GM19351 (cell line): ENCODE measurements at regions not wholly inside any gene's neighbourhood (a gene's known extent, or its start where the extent isn't known, plus 50 kb on each side); places are given as distances from the start of the nearest gene placed in this dataset.

ENCODE experiments used
- ATAC-seq: cut with Tn5 transposase; IDR thresholded peaks from one replicate; pipeline ENCODE4 v1.9.1; 2021; ENCODE audit warnings: mild to moderate bottlenecking, moderate library complexity; ENCODE audit not compliant: unreplicated experiment

DNA sequence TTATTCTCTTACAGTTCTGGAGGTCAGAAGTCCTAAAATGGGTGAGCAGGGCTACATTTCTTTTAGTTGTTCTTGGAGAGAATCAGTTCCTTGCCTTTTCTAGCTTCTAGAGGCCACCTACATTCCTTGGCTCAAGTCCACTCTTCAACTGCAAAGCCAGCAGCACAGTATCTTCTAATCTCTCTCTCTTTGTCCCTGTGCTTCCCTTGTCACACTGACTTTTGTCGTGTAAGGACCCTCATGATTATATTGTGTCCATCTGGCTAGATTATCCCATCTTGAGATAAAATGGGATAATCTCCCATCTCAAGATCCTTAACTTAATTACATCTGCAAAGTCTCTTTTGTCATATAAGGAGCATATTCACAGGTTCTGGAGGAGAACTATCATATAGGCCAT, 359.0 kb downstream of the ADRA2A start:
- no peak for ATAC-seq

DNA sequence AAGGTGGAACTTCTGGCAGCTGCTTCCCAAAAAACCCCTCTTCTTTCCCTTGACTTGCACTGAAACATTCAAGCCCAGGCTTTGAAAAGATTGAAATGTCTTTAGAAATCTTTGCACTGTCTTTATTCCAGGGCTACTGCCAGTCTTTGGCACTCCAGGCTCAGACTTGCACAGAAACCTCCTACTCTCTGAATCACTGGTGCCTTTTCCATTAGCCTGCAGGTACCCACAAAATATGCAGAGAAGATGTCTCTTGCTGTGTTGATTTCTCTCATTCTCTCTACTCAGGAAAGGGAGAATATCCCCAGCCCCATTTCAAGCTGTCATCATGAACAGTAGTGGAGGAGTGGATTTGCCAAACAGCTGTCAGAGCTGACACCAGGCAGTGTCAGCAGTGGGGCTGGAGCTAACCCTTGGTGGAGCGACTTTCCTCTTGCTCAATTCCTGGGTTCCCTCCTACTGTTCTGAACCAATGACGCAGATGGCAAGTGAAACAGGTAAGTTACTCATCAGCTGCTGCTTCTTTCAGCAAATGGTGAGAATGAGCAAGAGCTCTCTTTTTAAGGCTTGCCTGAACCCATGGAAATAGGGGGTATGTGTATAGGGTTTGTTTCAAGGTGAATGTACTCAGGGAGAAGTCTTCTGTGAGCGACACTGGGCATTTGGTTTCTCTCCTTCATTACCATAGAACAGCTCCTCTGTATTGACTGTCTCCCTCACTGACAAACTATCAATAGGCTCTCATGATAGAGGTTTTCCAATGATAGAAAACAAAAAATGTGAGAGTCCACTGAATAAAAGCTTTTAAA, 362.4 kb downstream of the ADRA2A start:
- ATAC-seq = no peak

DNA sequence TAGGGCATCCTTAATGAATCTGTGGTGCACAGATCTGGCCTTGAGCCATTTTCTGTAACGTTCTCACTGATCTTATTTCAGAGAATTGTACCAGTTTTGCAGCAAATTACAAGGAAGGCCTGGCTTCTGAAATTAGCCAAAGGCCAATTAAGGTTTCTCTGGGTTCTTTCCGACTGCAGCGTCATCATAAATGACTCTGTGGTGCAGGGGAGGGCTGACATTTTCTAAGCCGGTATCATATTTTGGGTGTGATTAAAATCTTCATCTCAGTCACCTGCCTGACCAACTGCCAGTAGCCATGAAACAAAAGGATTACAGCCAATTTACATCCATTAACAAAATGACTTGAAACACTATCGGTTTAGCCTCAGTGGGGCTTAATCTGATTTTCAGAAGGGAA, 363.7 kb downstream of the ADRA2A start:
- ATAC-seq = no peak

DNA sequence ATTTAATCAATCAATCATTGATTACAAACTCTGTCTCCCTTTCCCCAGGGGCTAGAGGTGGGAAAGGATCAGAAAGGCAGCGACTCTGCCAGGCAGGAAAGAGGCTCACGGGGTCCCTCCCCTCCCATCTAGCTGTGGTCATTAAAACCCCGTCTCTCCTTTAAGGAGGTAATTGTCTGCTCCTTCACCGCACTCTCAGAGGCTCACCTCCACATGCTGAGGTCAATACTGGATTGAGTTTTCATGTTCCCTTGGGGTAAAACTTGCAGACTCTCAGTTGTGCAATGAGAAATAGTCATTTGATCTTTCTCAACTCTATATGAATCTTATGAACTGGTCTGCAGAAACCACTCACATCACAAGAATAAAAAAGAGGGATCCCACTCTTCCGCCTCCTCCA, 368.8 kb downstream of the ADRA2A start:
- no peak for ATAC-seq

DNA sequence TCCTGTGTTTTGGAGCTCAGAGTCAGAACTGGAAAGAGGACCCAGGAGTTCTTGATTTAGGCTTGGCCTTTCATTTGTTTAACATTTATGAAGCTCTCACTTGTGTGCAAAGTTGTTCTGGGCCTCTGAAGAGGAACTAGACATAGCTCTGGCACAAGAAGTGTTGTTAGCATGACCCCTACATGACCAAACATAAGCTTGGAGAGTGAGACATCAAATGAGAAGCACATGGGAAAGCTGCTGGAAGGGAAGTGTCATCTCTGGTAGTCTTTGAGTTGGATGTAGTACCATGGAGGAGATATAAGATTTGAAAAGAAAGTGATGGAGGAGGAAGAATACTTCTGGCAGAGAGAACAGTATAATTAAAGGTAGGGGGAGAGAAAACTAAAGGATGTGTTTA, 370.1 kb downstream of the ADRA2A start:
- ATAC-seq = no peak

DNA sequence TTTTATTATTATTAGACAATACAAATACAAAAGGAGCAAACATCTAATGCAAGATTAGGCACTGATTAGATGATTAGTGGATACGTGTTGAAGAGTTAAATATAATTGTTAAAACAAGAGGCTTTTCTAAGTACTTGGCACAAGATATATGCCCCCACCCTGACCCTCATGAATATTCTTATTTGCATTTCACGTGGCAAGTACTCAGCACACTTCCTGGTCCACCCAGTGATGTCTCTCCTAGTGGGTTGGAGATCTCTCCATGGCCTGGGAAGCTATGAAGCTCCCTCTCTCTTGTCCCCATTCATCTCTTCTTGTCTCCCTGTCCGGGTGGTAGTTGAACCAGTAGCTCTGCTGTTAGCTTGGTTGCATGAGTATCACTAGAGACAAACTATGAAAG, 375.3 kb downstream of the ADRA2A start:
- no peak for ATAC-seq

DNA sequence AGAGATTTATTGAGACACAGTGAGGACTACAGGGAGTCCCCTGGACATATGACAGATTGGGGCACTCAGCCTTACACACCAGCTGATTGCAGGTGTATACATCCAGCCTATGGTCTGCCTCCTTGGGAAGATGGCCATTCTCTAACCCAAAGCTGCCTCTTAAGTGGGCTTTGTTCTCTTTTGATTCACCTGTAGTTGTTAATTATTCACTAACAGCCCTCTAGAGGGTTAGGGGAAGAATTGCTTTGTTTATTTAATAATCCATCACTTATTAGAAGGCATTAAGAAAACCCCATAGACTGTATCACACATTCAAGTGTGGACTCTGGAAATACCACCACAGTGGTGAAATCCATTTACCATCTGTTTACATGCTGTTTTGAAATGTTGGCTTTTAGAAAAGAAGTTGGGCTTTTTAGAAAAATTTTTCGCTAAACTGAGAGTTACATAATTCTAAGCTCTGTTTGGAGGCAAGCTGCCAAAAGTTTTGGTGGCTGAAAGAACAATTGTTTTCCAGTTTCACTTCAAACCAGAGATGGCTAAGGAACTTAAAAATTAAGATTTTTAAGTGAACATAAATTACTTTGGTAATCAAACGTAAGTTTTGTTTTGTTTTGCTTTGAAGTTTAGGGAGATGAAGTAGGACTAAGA, 379.1 kb downstream of the ADRA2A start:
- ATAC-seq = no peak

DNA sequence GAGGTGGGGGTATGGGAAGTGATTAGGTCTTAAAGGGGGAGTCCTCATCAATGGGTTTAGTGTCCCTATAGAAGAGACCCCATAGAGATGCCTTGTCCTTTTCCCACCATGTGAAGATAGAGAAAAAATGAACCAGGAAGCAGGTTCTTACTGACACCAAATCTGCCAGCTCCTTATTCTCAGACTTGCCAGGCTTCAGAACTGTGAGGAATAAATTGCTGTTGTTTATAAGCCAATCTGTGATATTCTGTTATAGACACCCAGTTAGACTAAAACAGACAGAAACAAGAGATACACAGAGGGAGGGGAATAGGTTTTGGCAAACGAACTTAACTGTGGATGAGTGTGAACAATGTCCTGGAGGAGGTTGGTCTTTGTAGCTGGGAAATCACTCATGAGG, 381.4 kb downstream of the ADRA2A start:
- no peak for ATAC-seq

DNA sequence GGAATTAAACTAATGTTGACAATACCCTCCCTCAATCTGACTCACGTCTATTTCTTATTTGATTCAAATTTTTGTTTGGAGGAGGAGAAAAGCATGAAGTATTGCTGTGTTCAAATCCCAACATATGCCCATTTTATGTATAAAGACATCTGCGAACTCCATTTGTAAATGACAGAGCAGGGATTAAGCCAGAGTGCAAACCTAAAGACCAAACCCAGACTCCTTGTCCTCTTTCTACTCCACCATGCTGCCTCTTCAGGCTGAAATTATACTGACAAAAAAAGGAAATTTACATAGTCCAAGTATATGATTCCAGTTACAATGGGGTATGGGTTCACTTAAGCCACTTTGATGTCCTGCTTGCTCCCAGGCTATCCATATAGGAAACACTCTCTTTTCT, 383.1 kb downstream of the ADRA2A start:
- no peak for ATAC-seq

DNA sequence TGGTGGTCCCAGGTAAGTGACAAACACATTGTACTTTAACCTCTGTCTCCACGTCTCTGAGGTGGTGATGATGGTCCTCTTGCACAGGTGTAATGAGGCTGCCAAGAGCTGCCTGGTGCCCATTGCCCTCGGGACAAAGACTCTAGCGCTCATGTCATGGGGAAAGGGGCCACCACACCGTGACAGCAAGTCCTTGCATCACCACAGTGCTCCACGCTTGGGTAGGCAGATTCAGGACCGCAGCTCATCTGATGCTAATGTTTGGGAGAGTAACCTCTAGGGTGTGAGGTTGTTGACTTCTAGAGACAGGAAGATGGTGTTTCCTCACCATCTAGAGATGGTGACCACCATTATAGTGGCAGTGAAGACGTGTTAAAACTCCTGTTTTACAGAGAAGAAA, 395.6 kb downstream of the ADRA2A start:
- no peak for ATAC-seq

DNA sequence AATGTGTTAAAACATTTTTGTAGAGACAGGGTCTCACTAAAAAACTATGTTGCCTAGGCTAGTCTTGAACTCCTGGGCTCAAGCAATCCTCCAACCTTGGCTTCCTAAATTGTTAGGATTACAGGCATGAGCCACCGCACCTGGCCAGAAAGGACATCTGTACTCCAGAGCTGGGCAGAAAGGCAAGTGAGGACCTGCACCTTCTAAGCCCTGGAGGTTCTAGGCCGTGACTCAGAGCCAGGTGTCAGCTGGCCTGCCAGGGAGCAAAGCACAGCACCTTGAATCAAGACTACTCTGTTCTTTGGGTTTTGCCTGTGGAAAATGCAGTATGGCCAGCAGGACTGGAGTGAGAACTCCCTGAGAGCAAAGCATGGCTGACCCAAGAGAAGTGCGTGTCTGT, 396.5 kb downstream of the ADRA2A start:
- ATAC-seq = no peak

DNA sequence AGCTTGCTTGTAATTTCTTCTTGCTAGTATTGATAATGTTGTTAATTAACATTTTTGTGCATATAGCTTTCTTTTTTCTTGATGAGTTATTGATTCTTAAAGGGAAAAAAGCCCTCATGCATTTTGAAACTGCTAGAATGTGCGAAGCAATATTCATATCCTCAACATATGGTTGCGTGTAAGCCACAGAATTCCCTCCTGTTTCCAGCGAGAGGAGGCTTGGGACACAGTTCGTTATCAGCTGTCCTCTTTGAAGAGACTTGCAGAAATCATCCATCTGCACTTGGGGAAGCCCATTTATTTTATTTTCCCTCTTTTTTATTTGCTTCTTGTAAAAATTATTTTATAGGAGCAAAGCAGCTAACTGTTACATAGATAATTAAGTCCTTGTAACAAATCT, 398.0 kb downstream of the ADRA2A start:
- ATAC-seq = no peak

DNA sequence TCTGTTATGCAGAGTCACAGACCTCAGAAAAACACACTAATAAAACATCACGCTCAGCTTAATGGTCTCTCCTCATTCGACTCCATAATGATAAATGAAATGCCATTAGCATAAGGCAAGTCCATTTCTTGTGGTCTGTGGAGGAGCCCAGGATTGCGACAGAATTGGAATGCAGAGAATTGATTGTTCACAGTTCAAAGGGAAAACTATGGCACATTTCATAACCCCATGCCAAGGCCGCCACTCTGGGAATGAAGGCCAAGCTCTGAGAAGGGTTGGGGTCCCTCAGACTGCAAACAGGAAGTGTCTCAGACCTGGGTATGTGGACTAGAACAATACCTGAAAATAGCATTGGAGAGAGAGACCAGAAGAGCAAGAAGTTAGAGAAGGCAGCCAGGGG, 398.9 kb downstream of the ADRA2A start:
- ATAC-seq = no peak

DNA sequence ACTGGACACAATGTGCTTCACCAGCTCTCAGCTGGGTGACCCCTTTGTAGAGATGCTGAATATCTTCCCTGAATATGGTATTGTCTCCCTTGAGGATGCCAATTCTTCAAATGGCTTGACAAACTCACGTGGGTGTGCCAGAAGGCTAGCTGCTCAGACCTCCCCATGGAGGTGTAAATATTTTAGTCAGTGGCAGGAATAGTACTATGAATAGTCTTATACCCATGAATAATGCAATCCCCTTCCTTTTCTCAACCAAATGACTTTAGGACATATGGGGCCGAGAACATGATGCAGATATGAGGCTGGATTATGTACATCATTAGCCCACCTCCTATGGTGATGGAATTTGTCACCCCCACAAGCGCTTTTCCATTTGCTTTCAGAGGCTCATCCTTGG, 401.8 kb downstream of the ADRA2A start:
- ATAC-seq = no peak

DNA sequence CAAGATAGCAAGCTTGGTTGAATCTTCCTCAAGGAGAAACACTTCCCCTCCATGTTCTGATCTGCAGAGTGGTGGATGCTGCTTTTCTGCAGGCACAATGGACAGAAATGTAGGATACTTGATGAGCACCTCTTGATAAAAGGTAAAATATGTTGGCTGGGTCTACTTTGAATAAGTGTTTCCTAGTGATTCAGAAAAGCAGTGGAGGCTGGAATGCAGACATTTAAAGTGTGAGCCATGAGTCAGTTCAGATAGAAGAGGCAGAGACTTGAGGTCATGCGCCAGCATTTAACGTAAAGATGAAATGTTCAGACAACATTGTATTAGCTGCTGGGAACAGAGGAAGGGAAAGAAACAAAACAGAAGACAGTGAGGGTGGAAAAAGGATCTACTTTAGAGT, 403.1 kb downstream of the ADRA2A start:
- no peak for ATAC-seq

DNA sequence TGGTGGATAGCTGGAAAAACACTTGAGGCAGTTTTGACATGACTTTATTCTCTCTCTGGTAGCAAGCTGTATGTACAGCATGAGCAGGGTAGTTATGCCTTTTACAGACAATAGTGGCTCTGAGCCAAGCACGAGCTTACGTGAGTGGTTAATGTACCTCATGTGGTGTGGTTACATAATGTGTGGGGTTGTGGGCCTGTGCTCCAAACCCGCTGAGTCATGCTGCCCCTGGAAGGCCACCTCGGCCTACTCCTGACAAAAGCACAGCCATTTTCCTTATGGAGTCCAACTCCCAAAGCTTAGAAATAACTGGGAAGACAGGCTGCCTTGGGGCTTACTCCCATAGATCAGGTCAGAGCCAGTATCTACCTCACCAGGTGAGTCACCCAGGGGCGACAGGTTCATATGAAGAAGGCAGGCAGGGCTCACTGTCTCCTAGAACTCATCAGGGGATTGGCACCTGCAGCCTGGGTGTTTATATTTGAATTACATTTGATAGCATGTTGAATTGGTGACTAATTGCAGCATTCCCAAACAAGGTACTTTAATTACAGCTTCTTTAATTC, 404.5 kb downstream of the ADRA2A start:
- ATAC-seq = no peak

DNA sequence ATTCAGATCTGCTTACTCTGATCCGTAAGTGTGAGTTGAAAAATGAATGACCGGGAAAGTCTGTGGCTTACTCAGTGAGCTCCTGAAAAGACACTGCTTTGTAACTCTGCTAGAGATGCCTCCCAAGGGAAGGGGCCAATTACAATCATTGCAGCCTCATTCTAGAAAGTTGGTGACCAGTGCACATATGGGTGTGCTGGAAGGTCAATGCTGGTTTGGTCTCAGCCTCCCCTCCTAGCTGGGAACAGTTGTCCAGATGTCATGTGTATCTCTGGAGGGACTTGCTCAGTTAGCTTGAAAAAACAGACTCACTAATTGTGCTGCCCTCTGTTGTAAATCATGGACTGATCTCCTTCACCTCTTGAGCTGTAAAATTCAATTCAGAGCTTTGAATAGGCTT, 405.0 kb downstream of the ADRA2A start:
- no peak for ATAC-seq

DNA sequence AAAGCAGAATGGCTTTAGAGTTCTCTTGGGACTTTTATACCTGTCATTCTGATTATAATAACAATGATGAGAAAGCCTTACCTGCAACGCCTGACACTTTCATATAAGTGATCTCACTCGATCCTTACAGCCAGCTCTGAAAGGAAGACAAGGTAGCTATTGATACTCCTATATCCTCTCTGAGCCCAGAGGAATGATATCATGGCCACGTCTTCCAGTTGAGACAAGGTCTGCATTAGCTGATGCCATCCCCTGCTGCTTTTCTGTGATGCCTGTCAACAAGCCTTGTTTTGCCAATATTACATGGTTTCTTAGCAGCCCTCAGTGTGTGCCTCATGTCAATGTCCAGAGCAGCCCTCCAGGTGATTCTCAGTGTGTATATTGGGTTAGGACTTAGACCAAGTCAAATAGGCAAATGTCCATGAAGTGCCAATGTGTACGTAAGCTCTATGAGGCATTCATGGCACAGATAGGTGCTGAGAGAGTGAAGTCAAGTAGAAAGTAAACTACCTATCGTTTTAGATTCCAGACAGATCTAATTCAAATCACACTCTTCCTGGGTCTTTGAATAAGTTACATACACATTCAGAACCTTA, 405.9 kb downstream of the ADRA2A start:
- ATAC-seq = no peak

DNA sequence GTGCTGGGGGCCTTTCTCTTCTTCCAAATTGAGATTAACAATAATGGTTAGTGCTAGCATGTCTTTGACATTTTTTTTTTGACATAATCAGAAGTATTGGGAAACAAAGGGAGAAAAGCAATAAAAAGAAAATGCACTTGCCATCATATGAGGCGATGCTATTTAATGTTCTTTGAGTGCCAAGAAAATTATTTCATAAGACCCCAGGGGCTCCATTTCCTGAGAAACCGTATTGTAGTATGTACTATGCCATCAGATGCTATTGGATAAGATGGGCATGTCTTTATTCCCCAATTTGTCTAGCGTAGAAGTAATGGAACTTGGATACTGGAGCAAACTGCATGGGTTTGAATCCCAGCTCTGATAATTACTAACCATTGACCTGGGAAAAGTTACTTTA, 408.9 kb downstream of the ADRA2A start:
- ATAC-seq = no peak

DNA sequence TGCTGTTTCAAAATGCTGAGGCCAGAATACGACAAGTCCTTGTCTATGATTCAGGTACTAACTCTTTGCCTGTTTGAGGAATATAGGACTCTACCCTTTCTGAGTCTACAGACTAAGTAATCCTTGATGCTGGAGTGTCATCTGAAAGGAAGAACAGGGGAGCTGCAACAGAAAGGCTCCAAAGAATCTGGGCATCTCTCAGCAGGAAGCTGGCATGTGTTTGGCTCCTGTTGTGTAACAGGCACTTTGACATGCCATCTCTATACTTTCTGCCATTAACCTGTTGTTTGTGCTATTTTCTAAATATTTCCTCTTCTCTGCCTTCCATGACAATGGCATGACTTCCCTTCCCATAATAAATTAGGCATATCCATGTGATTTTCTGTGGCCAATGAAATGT, 409.5 kb downstream of the ADRA2A start:
- ATAC-seq = no peak

DNA sequence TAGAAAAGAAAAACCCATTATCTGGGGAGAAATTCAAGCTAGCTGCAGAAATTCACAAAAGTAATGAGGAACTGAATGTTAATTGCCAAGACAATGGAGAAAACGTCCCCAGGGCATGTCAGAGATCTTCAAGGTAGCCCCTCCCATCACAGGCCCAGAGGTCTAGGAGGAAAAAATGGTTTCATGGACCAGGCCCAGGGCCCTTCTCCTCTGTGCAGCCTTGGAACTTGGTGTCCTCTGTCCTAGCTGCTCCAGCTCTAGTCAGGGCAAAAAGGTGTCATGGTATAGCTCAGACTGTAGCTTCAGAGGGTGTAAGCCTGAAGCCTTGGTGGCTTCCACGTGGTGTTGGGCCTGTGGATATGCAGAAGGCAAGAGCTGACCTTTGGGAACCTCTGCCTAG, 411.8 kb downstream of the ADRA2A start:
- ATAC-seq = no peak

DNA sequence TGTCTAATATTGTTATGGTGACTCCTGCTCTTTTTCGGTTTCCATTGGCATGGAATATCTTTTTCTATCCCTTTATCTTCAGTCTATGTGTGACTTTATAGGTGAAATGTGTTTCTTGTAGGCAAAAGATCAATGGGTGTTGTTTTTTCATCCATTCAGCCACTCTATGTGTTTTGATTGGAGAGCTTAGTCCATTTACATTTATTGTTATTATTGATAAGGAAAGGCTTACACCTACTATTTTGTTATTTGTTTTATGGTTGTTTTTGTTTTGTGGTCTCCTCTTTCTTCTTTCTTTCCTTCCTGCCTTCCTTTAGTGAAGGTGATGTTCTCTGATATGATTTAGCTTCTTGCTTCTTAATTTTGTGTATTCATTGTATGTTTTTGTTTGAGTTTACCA, 414.3 kb downstream of the ADRA2A start:
- no peak for ATAC-seq
